ENCODE measurements at regions not wholly inside any gene's neighbourhood (a gene's known extent, or its start where the extent isn't known, plus 50 kb on each side); places are given as distances from the start of the nearest gene placed in this dataset.

DNA sequence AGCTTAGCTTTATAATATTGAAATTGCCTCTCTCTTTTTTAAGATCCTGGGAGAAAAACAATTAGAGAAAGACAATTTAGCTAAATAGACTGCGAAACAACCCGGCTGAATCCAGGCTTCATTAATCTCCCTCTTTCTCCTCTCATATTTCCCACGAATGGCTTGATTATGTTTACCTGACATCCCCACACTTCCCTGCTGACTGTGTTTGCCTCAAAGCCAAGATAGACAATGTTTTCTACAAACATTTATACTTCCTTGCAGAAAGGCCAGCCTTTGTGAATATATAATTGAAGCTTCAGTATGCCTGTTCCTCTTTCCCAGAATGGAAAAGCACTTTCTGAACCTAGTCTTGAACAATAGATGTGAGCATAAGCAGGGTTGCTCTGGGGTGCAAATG, 566.8 kb downstream of the PDHA2 start:
- no peak for TF ChIP-seq POLR2AphosphoS5 (IDR thresholded peaks at IDR 0.05)
- TF ChIP-seq, protein P1, sequence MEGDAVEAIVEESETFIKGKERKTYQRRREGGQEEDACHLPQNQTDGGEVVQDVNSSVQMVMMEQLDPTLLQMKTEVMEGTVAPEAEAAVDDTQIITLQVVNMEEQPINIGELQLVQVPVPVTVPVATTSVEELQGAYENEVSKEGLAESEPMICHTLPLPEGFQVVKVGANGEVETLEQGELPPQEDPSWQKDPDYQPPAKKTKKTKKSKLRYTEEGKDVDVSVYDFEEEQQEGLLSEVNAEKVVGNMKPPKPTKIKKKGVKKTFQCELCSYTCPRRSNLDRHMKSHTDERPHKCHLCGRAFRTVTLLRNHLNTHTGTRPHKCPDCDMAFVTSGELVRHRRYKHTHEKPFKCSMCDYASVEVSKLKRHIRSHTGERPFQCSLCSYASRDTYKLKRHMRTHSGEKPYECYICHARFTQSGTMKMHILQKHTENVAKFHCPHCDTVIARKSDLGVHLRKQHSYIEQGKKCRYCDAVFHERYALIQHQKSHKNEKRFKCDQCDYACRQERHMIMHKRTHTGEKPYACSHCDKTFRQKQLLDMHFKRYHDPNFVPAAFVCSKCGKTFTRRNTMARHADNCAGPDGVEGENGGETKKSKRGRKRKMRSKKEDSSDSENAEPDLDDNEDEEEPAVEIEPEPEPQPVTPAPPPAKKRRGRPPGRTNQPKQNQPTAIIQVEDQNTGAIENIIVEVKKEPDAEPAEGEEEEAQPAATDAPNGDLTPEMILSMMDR (IDR thresholded peaks at IDR 0.05), result no peak

Measured in transverse colon (tissue), 4 donors.